Esophagus squamous epithelium (tissue), 4 donors: ENCODE measurements at regions not wholly inside any gene's neighbourhood (a gene's known extent, or its start where the extent isn't known, plus 50 kb on each side); places are given as distances from the start of the nearest gene placed in this dataset.

ENCODE experiments used
- POLR2A ChIP-seq, 4 donors: fragments of 450-650 bp; IDR thresholded peaks; one replicate each; pipeline ENCODE4 v1.6.1; 2017; ENCODE audit warnings: antibody characterized with exemption in 4 of 4, mild to moderate bottlenecking in 4 of 4, moderate library complexity in 3 of 4
- TF ChIP-seq, protein P1 (sequence below), 6 experiments: fragments of 450-650 bp in 4 of 6; fragments of 200-600 bp in 2 of 6; sonication (generic) in 2 of 6; IDR thresholded peaks; one replicate each; pipeline ENCODE4 v1.5.1; 2016 to 2019; ENCODE audit warnings: antibody characterized with exemption in 6 of 6, mild to moderate bottlenecking in 4 of 6, moderate library complexity in 4 of 6

DNA sequence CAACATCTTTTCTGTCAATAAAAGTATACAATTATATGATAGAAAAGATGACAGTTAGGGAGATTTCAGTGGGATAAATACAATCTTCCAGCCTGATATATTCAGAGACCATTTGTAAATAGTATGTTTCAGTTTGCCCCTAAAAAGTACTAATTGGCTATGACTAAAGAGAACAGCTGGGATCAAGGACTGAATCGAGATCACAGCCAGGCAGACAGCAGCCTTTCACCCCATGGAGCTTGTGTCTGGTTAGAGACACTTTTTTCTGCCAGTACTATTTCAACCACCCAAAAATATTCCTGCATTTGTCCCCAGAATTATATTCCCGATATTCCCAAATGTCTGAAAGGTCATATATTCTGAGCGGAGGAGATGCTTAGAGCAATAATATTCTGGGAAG lies 577.3 kb upstream of the TLE4 start:
- TF ChIP-seq, protein P1, sequence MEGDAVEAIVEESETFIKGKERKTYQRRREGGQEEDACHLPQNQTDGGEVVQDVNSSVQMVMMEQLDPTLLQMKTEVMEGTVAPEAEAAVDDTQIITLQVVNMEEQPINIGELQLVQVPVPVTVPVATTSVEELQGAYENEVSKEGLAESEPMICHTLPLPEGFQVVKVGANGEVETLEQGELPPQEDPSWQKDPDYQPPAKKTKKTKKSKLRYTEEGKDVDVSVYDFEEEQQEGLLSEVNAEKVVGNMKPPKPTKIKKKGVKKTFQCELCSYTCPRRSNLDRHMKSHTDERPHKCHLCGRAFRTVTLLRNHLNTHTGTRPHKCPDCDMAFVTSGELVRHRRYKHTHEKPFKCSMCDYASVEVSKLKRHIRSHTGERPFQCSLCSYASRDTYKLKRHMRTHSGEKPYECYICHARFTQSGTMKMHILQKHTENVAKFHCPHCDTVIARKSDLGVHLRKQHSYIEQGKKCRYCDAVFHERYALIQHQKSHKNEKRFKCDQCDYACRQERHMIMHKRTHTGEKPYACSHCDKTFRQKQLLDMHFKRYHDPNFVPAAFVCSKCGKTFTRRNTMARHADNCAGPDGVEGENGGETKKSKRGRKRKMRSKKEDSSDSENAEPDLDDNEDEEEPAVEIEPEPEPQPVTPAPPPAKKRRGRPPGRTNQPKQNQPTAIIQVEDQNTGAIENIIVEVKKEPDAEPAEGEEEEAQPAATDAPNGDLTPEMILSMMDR (IDR thresholded peaks at IDR 0.05) = no peak
- TF ChIP-seq POLR2A (IDR thresholded peaks at IDR 0.05) = no peak
